ENCODE measurements at regions not wholly inside any gene's neighbourhood (a gene's known extent, or its start where the extent isn't known, plus 50 kb on each side); places are given as distances from the start of the nearest gene placed in this dataset.

DNA sequence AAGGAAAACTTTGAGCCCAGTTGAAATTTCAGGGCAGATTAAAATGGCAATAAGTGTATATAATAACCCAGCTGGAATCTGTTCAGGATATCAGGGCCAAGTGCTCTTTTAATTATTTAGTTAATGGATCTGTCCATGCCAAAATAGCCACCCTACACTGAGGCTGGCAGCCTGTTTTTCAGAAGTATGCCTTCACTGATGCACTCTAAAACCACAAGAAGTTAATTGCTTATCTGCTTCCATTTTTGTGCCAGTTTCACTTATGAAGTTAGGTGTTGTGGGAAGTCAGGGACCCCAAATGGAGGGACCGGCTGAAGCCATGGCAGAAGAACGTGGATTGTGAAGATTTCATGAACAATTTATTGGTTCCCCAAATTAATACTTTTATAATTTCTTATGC lies 960.3 kb downstream of the C4orf33 start:
- no peak overlapping the region for H3K9ac ChIP-seq (ENCODE audit: low read length)
- no peak overlapping the region for H3K23ac ChIP-seq (ENCODE audit: low read length)
- H3K4ac ChIP-seq (ENCODE audit: low read depth, low read length): no peak overlapping the region
- no peaks in the 10 kb centered on the region for H3K27me3 ChIP-seq (ENCODE audit: insufficient read depth, low read length)
- no peak overlapping the region for H2AK5ac ChIP-seq (ENCODE audit: low read length)
- no peak overlapping the region for H2BK12ac ChIP-seq (ENCODE audit: low read length)
- H3K4me2 ChIP-seq (ENCODE audit: low read length): no peak overlapping the region
- no peak overlapping the region for H3K27ac ChIP-seq (ENCODE audit: low read depth, low read length)
- no CpG with 5 or more reads among the region's 2 CpGs for WGBS (ENCODE audit: extremely low coverage, insufficient coverage, insufficient read length)
- H4K91ac ChIP-seq (ENCODE audit: low read depth, low read length): no peak overlapping the region
- no peak overlapping the region for H3K18ac ChIP-seq (ENCODE audit: low read length)
- H3K4me1 ChIP-seq (ENCODE audit: control insufficient read depth in 1 of 2, insufficient read depth in 2 of 2, low read length in 2 of 2): no peaks in the 10 kb centered on the region
- no peak overlapping the region for H2AFZ ChIP-seq (ENCODE audit: insufficient read depth, low read length, poor library complexity)
- peaks cover 0 to 2% of the 10 kb centered on the region in 2 experiments for H3K36me3 ChIP-seq (ENCODE audit: control insufficient read depth in 1 of 2, insufficient read depth in 2 of 2, low read length in 2 of 2)
- H3K4me3 ChIP-seq (ENCODE audit: low read depth, low read length): no peak overlapping the region
- no peaks in the 10 kb centered on the region for H3K79me1 ChIP-seq (ENCODE audit: low read length)
- H4K12ac ChIP-seq (ENCODE audit: low read depth, low read length): no peak overlapping the region
- H3K14ac ChIP-seq (ENCODE audit: low read length): no peak overlapping the region
- no peaks in the 10 kb centered on the region for H3K79me2 ChIP-seq (ENCODE audit: control insufficient read depth, insufficient read depth, low read length, poor library complexity)
- H2BK120ac ChIP-seq (ENCODE audit: insufficient read depth, low read length, poor library complexity): no peak overlapping the region
- no peak for DNase-seq
- H4K8ac ChIP-seq (ENCODE audit: low read depth, low read length): no peak overlapping the region
- peaks cover 4% of the 10 kb centered on the region for H3K9me3 ChIP-seq (ENCODE audit: insufficient read depth, low read depth, low read length)
- H2BK5ac ChIP-seq (ENCODE audit: low read depth, low read length, poor library complexity): no peak overlapping the region

DNA sequence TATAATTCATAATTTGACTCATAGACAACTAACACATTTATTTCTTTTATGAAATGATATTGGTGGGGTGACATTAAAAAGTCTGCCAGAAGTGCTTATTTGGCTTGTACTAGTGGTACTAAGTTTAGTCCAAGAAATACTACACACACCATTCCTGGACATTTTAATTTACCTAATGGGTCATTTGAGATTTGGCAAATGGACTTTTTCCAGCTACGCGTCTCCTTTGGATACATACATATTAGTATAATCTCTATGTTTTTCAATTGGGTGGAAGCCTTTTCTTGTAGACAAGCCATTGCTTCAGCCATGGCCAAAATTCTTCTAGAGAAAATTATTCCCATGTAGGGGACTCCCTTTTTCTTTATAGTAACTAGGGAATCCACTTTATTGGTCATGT lies 968.5 kb downstream of the C4orf33 start:
- H3K27me3 ChIP-seq (ENCODE audit: insufficient read depth, low read length): no peaks in the 10 kb centered on the region
- H3K4ac ChIP-seq (ENCODE audit: low read depth, low read length): no peak overlapping the region
- no peak overlapping the region for H3K4me2 ChIP-seq (ENCODE audit: low read length)
- H2AK5ac ChIP-seq (ENCODE audit: low read length): no peak overlapping the region
- H3K14ac ChIP-seq (ENCODE audit: low read length): no peak overlapping the region
- no peak overlapping the region for H3K27ac ChIP-seq (ENCODE audit: low read depth, low read length)
- no peak overlapping the region for H2BK5ac ChIP-seq (ENCODE audit: low read depth, low read length, poor library complexity)
- WGBS (ENCODE audit: extremely low coverage, insufficient coverage, insufficient read length): no CpG with 5 or more reads among the region's 2 CpGs
- H3K23ac ChIP-seq (ENCODE audit: low read length): no peak overlapping the region
- H3K4me1 ChIP-seq (ENCODE audit: control insufficient read depth in 1 of 2, insufficient read depth in 2 of 2, low read length in 2 of 2): no peaks in the 10 kb centered on the region
- no peak overlapping the region for H4K12ac ChIP-seq (ENCODE audit: low read depth, low read length)
- no peak overlapping the region for H3K18ac ChIP-seq (ENCODE audit: low read length)
- no peak overlapping the region for H3K4me3 ChIP-seq (ENCODE audit: low read depth, low read length)
- no peak overlapping the region for H3K9ac ChIP-seq (ENCODE audit: low read length)
- no peak overlapping the region for H2BK12ac ChIP-seq (ENCODE audit: low read length)
- H3K9me3 ChIP-seq (ENCODE audit: insufficient read depth, low read depth, low read length): no peaks in the 10 kb centered on the region
- no peak overlapping the region for H4K91ac ChIP-seq (ENCODE audit: low read depth, low read length)
- no peak overlapping the region for H2BK120ac ChIP-seq (ENCODE audit: insufficient read depth, low read length, poor library complexity)
- H3K79me2 ChIP-seq (ENCODE audit: control insufficient read depth, insufficient read depth, low read length, poor library complexity): no peaks in the 10 kb centered on the region
- H4K8ac ChIP-seq (ENCODE audit: low read depth, low read length): no peak overlapping the region
- H3K36me3 ChIP-seq (ENCODE audit: control insufficient read depth in 1 of 2, insufficient read depth in 2 of 2, low read length in 2 of 2): peaks cover 0 to 2% of the 10 kb centered on the region in 2 experiments
- no peaks in the 10 kb centered on the region for H3K79me1 ChIP-seq (ENCODE audit: low read length)
- no peak for DNase-seq
- H2AFZ ChIP-seq (ENCODE audit: insufficient read depth, low read length, poor library complexity): no peak overlapping the region

DNA sequence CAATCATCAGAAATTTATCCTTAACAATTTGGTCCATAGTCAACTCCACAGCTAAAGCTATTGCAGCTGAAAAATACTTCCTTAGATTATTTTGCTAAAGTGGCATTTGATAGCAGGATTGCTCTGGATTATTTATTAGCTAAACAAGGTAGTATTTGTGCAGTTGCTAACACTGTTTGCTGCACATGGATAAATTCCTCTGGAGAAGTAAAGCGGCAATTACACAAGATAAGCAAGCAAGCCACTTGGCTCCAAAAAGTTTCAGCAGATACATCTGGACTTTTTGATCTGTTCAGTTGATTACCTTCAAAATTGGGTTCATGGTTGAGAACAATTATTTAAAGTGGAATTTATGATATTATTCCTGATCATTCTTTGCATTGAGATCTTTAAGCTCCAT lies 971.5 kb downstream of the C4orf33 start:
- DNase-seq: no peak
- no peak overlapping the region for H2BK120ac ChIP-seq (ENCODE audit: insufficient read depth, low read length, poor library complexity)
- no peak overlapping the region for H3K14ac ChIP-seq (ENCODE audit: low read length)
- no peaks in the 10 kb centered on the region for H3K9me3 ChIP-seq (ENCODE audit: insufficient read depth, low read depth, low read length)
- no peak overlapping the region for H2AFZ ChIP-seq (ENCODE audit: insufficient read depth, low read length, poor library complexity)
- H3K18ac ChIP-seq (ENCODE audit: low read length): no peak overlapping the region
- H3K23ac ChIP-seq (ENCODE audit: low read length): no peak overlapping the region
- H3K9ac ChIP-seq (ENCODE audit: low read length): no peak overlapping the region
- H4K8ac ChIP-seq (ENCODE audit: low read depth, low read length): no peak overlapping the region
- no peak overlapping the region for H4K91ac ChIP-seq (ENCODE audit: low read depth, low read length)
- no CpG with 5 or more reads among the region's 1 CpG for WGBS (ENCODE audit: extremely low coverage, insufficient coverage, insufficient read length)
- no peak overlapping the region for H4K12ac ChIP-seq (ENCODE audit: low read depth, low read length)
- H3K4me2 ChIP-seq (ENCODE audit: low read length): no peak overlapping the region
- H3K27me3 ChIP-seq (ENCODE audit: insufficient read depth, low read length): no peaks in the 10 kb centered on the region
- H2BK5ac ChIP-seq (ENCODE audit: low read depth, low read length, poor library complexity): no peak overlapping the region
- no peak overlapping the region for H3K4me3 ChIP-seq (ENCODE audit: low read depth, low read length)
- H3K4ac ChIP-seq (ENCODE audit: low read depth, low read length): no peak overlapping the region
- H2AK5ac ChIP-seq (ENCODE audit: low read length): no peak overlapping the region
- no peaks in the 10 kb centered on the region for H3K4me1 ChIP-seq (ENCODE audit: control insufficient read depth in 1 of 2, insufficient read depth in 2 of 2, low read length in 2 of 2)
- no peaks in the 10 kb centered on the region for H3K79me2 ChIP-seq (ENCODE audit: control insufficient read depth, insufficient read depth, low read length, poor library complexity)
- H3K27ac ChIP-seq (ENCODE audit: low read depth, low read length): no peak overlapping the region
- no peak overlapping the region for H2BK12ac ChIP-seq (ENCODE audit: low read length)
- no peaks in the 10 kb centered on the region for H3K79me1 ChIP-seq (ENCODE audit: low read length)
- no peaks in the 10 kb centered on the region for H3K36me3 ChIP-seq (ENCODE audit: control insufficient read depth in 1 of 2, insufficient read depth in 2 of 2, low read length in 2 of 2)

DNA sequence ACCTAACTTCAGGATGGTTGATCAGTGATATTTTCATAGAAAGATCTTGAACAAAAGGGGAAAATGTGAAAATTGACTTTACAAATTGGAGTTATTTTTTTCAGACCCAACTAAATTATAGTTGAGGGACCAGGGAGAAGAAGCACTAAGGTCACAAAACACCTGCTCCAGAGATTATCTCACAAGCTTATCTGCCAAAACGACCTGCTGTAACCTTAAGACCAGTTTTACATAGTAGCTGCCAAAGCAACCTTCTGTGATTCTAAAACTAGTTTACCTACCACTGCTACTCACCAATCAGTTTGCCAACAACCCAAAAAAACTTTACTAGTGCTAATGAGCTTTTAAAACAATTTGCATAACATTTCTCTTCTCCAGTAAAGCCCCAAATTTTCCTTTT lies 972.1 kb downstream of the C4orf33 start:
- Histone ChIP-seq H3K4me3 (ENCODE audit: low read depth, low read length) (no peak overlapping the region), H3K18ac (ENCODE audit: low read length) (no peak overlapping the region), H2AK5ac (ENCODE audit: low read length) (no peak overlapping the region), H2BK12ac (ENCODE audit: low read length) (no peak overlapping the region), H3K79me1 (ENCODE audit: low read length) (no peaks in the 10 kb centered on the region), H3K4me1 (ENCODE audit: control insufficient read depth in 1 of 2, insufficient read depth in 2 of 2, low read length in 2 of 2) (no peaks in the 10 kb centered on the region), H3K9me3 (ENCODE audit: insufficient read depth, low read depth, low read length) (no peaks in the 10 kb centered on the region), H4K91ac (ENCODE audit: low read depth, low read length) (no peak overlapping the region), H3K4ac (ENCODE audit: low read depth, low read length) (no peak overlapping the region), H3K36me3 (ENCODE audit: control insufficient read depth in 1 of 2, insufficient read depth in 2 of 2, low read length in 2 of 2) (no peaks in the 10 kb centered on the region), H3K14ac (ENCODE audit: low read length) (no peak overlapping the region), H3K27me3 (ENCODE audit: insufficient read depth, low read length) (no peaks in the 10 kb centered on the region), H2BK120ac (ENCODE audit: insufficient read depth, low read length, poor library complexity) (no peak overlapping the region), H2BK5ac (ENCODE audit: low read depth, low read length, poor library complexity) (no peak overlapping the region), H3K23ac (ENCODE audit: low read length) (no peak overlapping the region), H3K9ac (ENCODE audit: low read length) (no peak overlapping the region), H3K27ac (ENCODE audit: low read depth, low read length) (no peak overlapping the region), H4K12ac (ENCODE audit: low read depth, low read length) (no peak overlapping the region), H4K8ac (ENCODE audit: low read depth, low read length) (no peak overlapping the region), H3K79me2 (ENCODE audit: control insufficient read depth, insufficient read depth, low read length, poor library complexity) (no peaks in the 10 kb centered on the region), H2AFZ (ENCODE audit: insufficient read depth, low read length, poor library complexity) (no peak overlapping the region), H3K4me2 (ENCODE audit: low read length) (no peak overlapping the region)
- no peak for DNase-seq
- WGBS (ENCODE audit: extremely low coverage, insufficient coverage, insufficient read length): no CpG with 5 or more reads among the region's 1 CpG
